ENCODE measurements at regions not wholly inside any gene's neighbourhood (a gene's known extent, or its start where the extent isn't known, plus 50 kb on each side); places are given as distances from the start of the nearest gene placed in this dataset.

GRCh38 chr2:123826729-123827271 is 198.3 kb upstream of the CNTNAP5 start:
- TF ChIP-seq CTCF (IDR thresholded peaks at IDR 0.05) (no peak), POLR2A (IDR thresholded peaks at IDR 0.05; ENCODE audit: low read length) (no peak), HMGXB4 (CRISPR knock-in tag; IDR thresholded peaks at IDR 0.05; ENCODE audit: borderline replicate concordance) (no peak), RCOR1 (IDR thresholded peaks at IDR 0.05; ENCODE audit: low read depth, low read length) (no peak), CBX2 (IDR thresholded peaks at IDR 0.05; ENCODE audit: borderline replicate concordance, low read depth) (no peak), MYC (IDR thresholded peaks at IDR 0.05; ENCODE audit: borderline replicate concordance, low read length) (no peak), PBX3 (IDR thresholded peaks at IDR 0.05) (no peak)
